ENCODE measurements at regions not wholly inside any gene's neighbourhood (a gene's known extent, or its start where the extent isn't known, plus 50 kb on each side); places are given as distances from the start of the nearest gene placed in this dataset.
A peak's percentile ranks its signal among the peaks of the same experiment; 100 is the strongest.

GRCh38 chr5:91727463-91727862 is 344.3 kb upstream of the ARRDC3 start:
- no peak for TF ChIP-seq CTCF (IDR thresholded peaks at IDR 0.05)
- no peak for DNase-seq (ENCODE audit: low spot score)

GRCh38 chr5:91722736-91723467 is 339.8 kb upstream of the ARRDC3 start:
- no peak for ATAC-seq (ENCODE audit: low FRiP score)
- TF ChIP-seq CTCF (IDR thresholded peaks at IDR 0.05) = no peak
- DNase-seq (ENCODE audit: low spot score) = no peak

More at GRCh38 chr5:91727463-91727862, 344.3 kb upstream of the ARRDC3 start:
- no peak for ATAC-seq (ENCODE audit: low FRiP score)

GRCh38 chr5:91712718-91713117 is 329.6 kb upstream of the ARRDC3 start:
- no peak for DNase-seq (ENCODE audit: low spot score)
- ATAC-seq (ENCODE audit: low FRiP score) = no peak
- TF ChIP-seq CTCF (IDR thresholded peaks at IDR 0.05) = no peak

- TF ChIP-seq CTCF (IDR thresholded peaks at IDR 0.05) = no peak
- ATAC-seq (ENCODE audit: low FRiP score) (no peak), DNase-seq (ENCODE audit: low spot score) (no peak)
Observed at GRCh38 chr5:91707521-91707841, 324.4 kb upstream of the ARRDC3 start.

GRCh38 chr5:91706785-91707520 is 323.8 kb upstream of the ARRDC3 start:
- TF ChIP-seq CTCF (IDR thresholded peaks at IDR 0.05) = no peak
- no peak for DNase-seq (ENCODE audit: low spot score)
- ATAC-seq (ENCODE audit: low FRiP score) = peak; percentile 68

GRCh38 chr5:91703128-91703527 is 320.0 kb upstream of the ARRDC3 start:
- no peak for TF ChIP-seq CTCF (IDR thresholded peaks at IDR 0.05)
- no peak for ATAC-seq (ENCODE audit: low FRiP score)

GRCh38 chr5:91699429-91699828 is 316.3 kb upstream of the ARRDC3 start:
- DNase-seq (ENCODE audit: low spot score) (no peak), ATAC-seq (ENCODE audit: low FRiP score) (no peak)
- no peak for TF ChIP-seq CTCF (IDR thresholded peaks at IDR 0.05)

More at GRCh38 chr5:91703128-91703527, 320.0 kb upstream of the ARRDC3 start:
- no peak for DNase-seq (ENCODE audit: low spot score)
